ENCODE measurements at regions not wholly inside any gene's neighbourhood (a gene's known extent, or its start where the extent isn't known, plus 50 kb on each side); places are given as distances from the start of the nearest gene placed in this dataset.

- no peak for DNase-seq (ENCODE audit: low read depth)
Measured at GRCh38 chr2:21501376-21502027, 377.7 kb downstream of the TDRD15 start.

- DNase-seq (ENCODE audit: low read depth), result no peak
Measured at GRCh38 chr2:21515903-21516302, 392.1 kb downstream of the TDRD15 start.

GRCh38 chr2:21519412-21519811 lies 395.6 kb downstream of the TDRD15 start:
- DNase-seq (ENCODE audit: low read depth), result no peak

GRCh38 chr2:21519821-21520220 lies 396.1 kb downstream of the TDRD15 start:
- DNase-seq (ENCODE audit: low read depth), result no peak

- DNase-seq (ENCODE audit: low read depth), result no peak
Measured at GRCh38 chr2:21535826-21536225, 412.1 kb downstream of the TDRD15 start.

GRCh38 chr2:21539685-21540084 lies 415.9 kb downstream of the TDRD15 start:
- no peak for DNase-seq (ENCODE audit: low read depth)

GRCh38 chr2:21543630-21544029 lies 419.9 kb downstream of the TDRD15 start:
- no peak for DNase-seq (ENCODE audit: low read depth)

- no peak for DNase-seq (ENCODE audit: low read depth)
Measured at GRCh38 chr2:21544392-21544791, 420.6 kb downstream of the TDRD15 start.

- DNase-seq (ENCODE audit: low read depth), result no peak
Measured at GRCh38 chr2:21552981-21553380, 429.2 kb downstream of the TDRD15 start.

- no peak for DNase-seq (ENCODE audit: low read depth)
Measured at GRCh38 chr2:21559351-21559750, 435.6 kb downstream of the TDRD15 start.

GRCh38 chr2:21561965-21562364 lies 438.2 kb downstream of the TDRD15 start:
- no peak for DNase-seq (ENCODE audit: low read depth)

- no peak for DNase-seq (ENCODE audit: low read depth)
Measured at GRCh38 chr2:21567395-21567794, 443.6 kb downstream of the TDRD15 start.

GRCh38 chr2:21571686-21572085 lies 447.9 kb downstream of the TDRD15 start:
- no peak for DNase-seq (ENCODE audit: low read depth)

GRCh38 chr2:21580391-21580790 lies 456.6 kb downstream of the TDRD15 start:
- DNase-seq (ENCODE audit: low read depth), result no peak

- DNase-seq (ENCODE audit: low read depth), result no peak
Measured at GRCh38 chr2:21585881-21586280, 462.1 kb downstream of the TDRD15 start.

- DNase-seq (ENCODE audit: low read depth), result no peak
Measured at GRCh38 chr2:21590026-21590690, 466.4 kb downstream of the TDRD15 start.

- no peak for DNase-seq (ENCODE audit: low read depth)
Measured at GRCh38 chr2:21591926-21592325, 468.2 kb downstream of the TDRD15 start.

GRCh38 chr2:21599417-21599816 lies 475.6 kb downstream of the TDRD15 start:
- DNase-seq (ENCODE audit: low read depth), result no peak

GRCh38 chr2:21602789-21603188 lies 479.0 kb downstream of the TDRD15 start:
- no peak for DNase-seq (ENCODE audit: low read depth)

GRCh38 chr2:21607572-21607971 lies 483.8 kb downstream of the TDRD15 start:
- no peak for DNase-seq (ENCODE audit: low read depth)

- no peak for DNase-seq (ENCODE audit: low read depth)
Measured at GRCh38 chr2:21610304-21610703, 486.5 kb downstream of the TDRD15 start.

GRCh38 chr2:21617885-21618434 lies 494.2 kb downstream of the TDRD15 start:
- no peak for DNase-seq (ENCODE audit: low read depth)

- no peak for DNase-seq (ENCODE audit: low read depth)
Measured at GRCh38 chr2:21620771-21621170, 497.0 kb downstream of the TDRD15 start.

GRCh38 chr2:21627938-21628337 lies 504.2 kb downstream of the TDRD15 start:
- DNase-seq (ENCODE audit: low read depth), result no peak

Data from stimulated activated CD8-positive, alpha-beta memory T cell treated with anti-CD3 and anti-CD28 coated beads, Interleukin-15, amount 100 ng/mL, for 24 hours (primary cell).